Muscle layer of colon (tissue), 2 donors: ENCODE measurements at regions not wholly inside any gene's neighbourhood (a gene's known extent, or its start where the extent isn't known, plus 50 kb on each side); places are given as distances from the start of the nearest gene placed in this dataset.
"Not testable (repeated sequence)": the region's sequence is repeated elsewhere in the genome, so short reads cannot be mapped to it uniquely, and the experiment has no call there.

Source experiments
- H3K27ac ChIP-seq: one replicate; pipeline ENCODE4 v1.7.0; 2013; ENCODE audit warnings: low read depth, mild to moderate bottlenecking, low read length, moderate library complexity
- H3K27me3 ChIP-seq, 2 donors: one replicate each; pipeline ENCODE4 v1.7.0; 2013; ENCODE audit warnings: low read length in 2 of 2, mild to moderate bottlenecking in 2 of 2; ENCODE audit not compliant: insufficient read depth in 2 of 2, control insufficient read depth in 1 of 2
- H3K36me3 ChIP-seq: one replicate; pipeline ENCODE4 v1.7.0; 2013; ENCODE audit warnings: mild to moderate bottlenecking, low read length; ENCODE audit not compliant: insufficient read depth
- H3K4me1 ChIP-seq: one replicate; pipeline ENCODE4 v1.7.0; 2013; ENCODE audit warnings: mild to moderate bottlenecking, low read length; ENCODE audit not compliant: insufficient read depth
- H3K4me3 ChIP-seq, 2 donors: one replicate each; pipeline ENCODE4 v1.7.0; 2013; ENCODE audit warnings: low read length in 2 of 2, low read depth in 1 of 2, mild to moderate bottlenecking in 1 of 2, moderate library complexity in 1 of 2
- H3K9ac ChIP-seq: one replicate; pipeline ENCODE4 v1.7.0; 2013; ENCODE audit warnings: low read length
- H3K9me3 ChIP-seq: one replicate; pipeline ENCODE4 v1.7.0; 2013; ENCODE audit warnings: mild to moderate bottlenecking, low read length
- donor health status: abdominal sarcoma.
- donor health status: Adenocarcinoma of cecum.

DNA sequence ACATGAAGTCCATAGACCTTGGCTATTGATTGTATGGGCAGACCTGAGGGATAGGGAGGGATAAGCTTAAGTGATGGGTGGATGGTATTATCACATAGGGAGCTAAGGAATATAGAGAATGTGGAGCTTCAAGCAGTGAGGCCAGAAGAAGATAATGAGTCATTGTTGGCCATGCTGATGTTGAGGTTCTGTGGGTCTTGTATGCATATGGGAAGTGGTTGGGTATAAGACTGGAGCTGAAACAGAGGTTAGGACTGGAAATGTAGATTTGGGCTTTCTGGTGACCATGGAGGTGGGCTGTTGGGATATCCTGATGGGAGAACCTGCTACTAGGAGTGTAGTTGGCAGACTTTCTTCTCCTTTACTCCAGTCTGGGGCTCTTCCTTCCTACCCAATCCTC lies 73.7 kb upstream of the TSC22D1 start:
- Histone ChIP-seq H3K4me1 (no peaks in the 10 kb centered on the region), H3K4me3 (no peak overlapping the region), H3K9me3 (no peaks in the 10 kb centered on the region), H3K27ac (no peak overlapping the region), H3K9ac (no peak overlapping the region), H3K36me3 (no peaks in the 10 kb centered on the region), H3K27me3 (no peaks in the 10 kb centered on the region)

- H3K27ac ChIP-seq = no peak overlapping the region
- H3K9ac ChIP-seq = no peak overlapping the region
- no peaks in the 10 kb centered on the region for H3K36me3 ChIP-seq
These were observed 72.9 kb upstream of the TSC22D1 start for GRCh38 chr13:44649104-44649428.

GRCh38 chr13:44648392-44649103 lies 72.4 kb upstream of the TSC22D1 start:
- Histone ChIP-seq H3K9ac (no peak overlapping the region), H3K4me3 (no peak overlapping the region), H3K9me3 (no peaks in the 10 kb centered on the region), H3K36me3 (no peaks in the 10 kb centered on the region), H3K4me1 (no peaks in the 10 kb centered on the region), H3K27ac (no peak overlapping the region), H3K27me3 (no peaks in the 10 kb centered on the region)

More at GRCh38 chr13:44649104-44649428, 72.9 kb upstream of the TSC22D1 start:
- no peaks in the 10 kb centered on the region for H3K27me3 ChIP-seq
- no peaks in the 10 kb centered on the region for H3K9me3 ChIP-seq
- no peak overlapping the region for H3K4me3 ChIP-seq
- no peaks in the 10 kb centered on the region for H3K4me1 ChIP-seq

DNA sequence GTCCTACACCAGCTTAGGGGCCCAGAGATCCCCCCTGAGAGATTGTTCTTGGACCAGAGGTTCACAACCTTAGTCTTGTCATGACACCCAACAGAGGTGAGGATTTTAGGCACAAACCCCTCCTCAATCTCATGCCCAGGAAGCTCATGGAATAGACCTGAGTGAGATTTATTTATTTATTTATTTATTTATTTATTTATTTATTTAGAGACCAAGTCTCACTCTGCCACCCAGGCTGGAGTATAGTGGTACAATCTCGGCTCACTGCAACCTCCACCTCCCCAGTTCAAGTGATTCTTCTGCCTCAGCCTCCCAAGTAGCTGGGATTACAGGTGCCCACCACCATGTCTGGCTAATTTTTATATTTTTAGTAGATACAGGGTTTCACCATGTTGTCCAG lies 71.4 kb upstream of the TSC22D1 start:
- H3K4me1 ChIP-seq, H3K36me3 ChIP-seq, H3K27me3 ChIP-seq, H3K9me3 ChIP-seq, H3K9ac ChIP-seq, H3K27ac ChIP-seq, H3K4me3 ChIP-seq: not testable (repeated sequence)

DNA sequence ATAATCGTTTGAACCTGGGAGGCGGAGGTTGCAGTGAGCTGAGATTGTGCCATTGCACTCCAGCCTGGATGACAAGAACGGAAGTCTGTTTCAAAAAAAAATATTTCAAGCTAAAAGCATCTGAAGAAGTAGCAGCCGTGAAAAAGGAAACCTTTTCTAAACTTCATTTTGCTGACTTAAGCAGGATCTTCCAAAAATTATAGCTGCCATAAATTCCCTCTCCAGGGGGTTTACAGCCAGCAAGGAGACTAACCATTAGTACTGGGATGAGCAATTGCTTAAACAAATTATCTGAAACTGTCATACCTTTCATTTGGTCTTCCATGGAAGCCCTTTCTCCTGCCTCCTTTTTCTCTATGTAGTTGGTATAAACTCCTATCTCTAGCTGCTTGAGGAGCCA lies 69.9 kb upstream of the TSC22D1 start:
- H3K9me3 ChIP-seq = no peaks in the 10 kb centered on the region
- no peak overlapping the region for H3K9ac ChIP-seq
- H3K27me3 ChIP-seq = no peaks in the 10 kb centered on the region
- H3K27ac ChIP-seq = no peak overlapping the region
- no peak overlapping the region for H3K4me3 ChIP-seq
- no peaks in the 10 kb centered on the region for H3K36me3 ChIP-seq
- H3K4me1 ChIP-seq = no peaks in the 10 kb centered on the region

GRCh38 chr13:44643256-44643655 lies 67.1 kb upstream of the TSC22D1 start:
- Histone ChIP-seq H3K27ac (no peak overlapping the region), H3K4me1 (no peaks in the 10 kb centered on the region), H3K9ac (no peak overlapping the region), H3K36me3 (no peaks in the 10 kb centered on the region), H3K9me3 (no peaks in the 10 kb centered on the region), H3K4me3 (no peak overlapping the region), H3K27me3 (no peaks in the 10 kb centered on the region)

DNA sequence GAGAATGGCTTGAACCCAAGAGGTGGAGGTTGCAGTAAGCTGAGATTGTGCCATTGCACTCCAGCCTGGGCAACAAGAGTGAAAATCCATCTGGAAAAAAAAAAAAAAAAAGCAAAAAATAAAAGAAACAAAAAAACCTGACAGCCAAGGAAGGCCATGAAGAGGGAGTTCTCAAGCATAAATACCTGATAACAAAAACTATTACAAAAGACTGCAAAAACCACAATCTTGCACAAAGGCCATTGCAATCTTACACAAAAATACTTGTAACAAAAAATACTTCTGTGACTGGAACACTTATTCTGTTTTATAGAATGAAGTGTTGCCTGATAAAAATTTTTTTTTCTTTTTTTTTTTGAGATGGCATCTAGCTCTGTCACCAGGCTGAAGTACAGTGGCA lies 61.5 kb upstream of the TSC22D1 start:
- Histone ChIP-seq H3K9ac (no peak overlapping the region), H3K9me3 (no peaks in the 10 kb centered on the region), H3K27me3 (no peaks in the 10 kb centered on the region), H3K27ac (no peak overlapping the region), H3K4me3 (no peak overlapping the region), H3K4me1 (no peaks in the 10 kb centered on the region), H3K36me3 (no peaks in the 10 kb centered on the region)

DNA sequence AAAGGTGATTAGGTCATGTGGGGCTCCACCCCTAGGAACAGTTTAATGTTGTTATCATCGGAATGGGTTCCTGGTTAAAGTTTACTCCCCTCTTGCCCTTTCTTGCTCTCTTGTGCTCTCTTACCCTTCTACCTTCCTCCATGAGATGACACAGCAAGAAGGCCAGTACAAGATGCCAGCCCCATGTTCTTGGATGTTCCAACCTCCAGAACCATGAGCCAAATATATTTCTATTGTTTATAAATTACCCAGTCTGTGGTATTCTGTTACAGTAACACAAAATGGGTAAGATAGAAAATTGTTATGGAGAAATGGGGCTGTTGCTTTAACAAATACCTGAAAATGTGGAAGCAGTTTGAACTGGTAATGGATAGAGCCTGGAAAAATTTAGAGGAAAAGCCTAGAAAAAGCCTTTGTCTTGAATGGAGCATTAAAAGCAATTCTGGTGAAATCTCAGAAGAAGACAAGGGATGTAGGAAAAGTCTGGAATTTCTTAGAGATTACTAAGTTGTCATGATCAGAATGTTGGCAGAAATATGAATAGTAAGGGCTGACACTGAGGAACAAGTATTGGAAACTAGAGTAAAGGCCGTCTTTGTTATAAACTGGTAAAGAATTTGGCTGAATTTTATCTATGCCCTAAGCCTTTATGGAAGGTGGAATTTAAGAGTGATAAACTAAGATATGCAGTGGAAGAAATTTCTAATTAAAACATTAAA lies 53.5 kb upstream of the TSC22D1 start:
- H3K4me1 ChIP-seq = no peaks in the 10 kb centered on the region
- H3K27ac ChIP-seq = no peak overlapping the region
- no peaks in the 10 kb centered on the region for H3K9me3 ChIP-seq
- H3K4me3 ChIP-seq = no peak overlapping the region
- H3K27me3 ChIP-seq = no peaks in the 10 kb centered on the region
- no peak overlapping the region for H3K9ac ChIP-seq
- no peaks in the 10 kb centered on the region for H3K36me3 ChIP-seq

DNA sequence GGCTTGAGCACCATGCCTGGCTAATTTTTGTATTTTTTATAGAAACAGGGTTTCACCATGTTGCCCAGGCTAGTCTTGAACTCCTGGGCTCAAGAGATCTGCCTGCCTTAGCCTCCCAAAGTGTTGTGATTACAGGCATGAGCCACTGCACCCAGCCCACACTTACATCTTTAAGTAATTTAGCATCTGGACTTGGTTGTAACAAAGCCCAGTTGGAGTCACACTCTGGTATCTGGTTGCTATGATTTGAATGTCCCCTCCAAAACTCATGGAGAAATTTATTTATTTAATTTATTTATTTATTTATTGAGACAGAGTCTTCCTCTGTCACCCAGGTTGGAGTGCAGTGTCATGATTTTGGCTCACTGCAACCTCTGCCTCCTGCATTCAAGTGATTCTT lies 52.7 kb upstream of the TSC22D1 start:
- not testable (repeated sequence) for H3K36me3 ChIP-seq

GRCh38 chr13:44627441-44627840 lies 51.3 kb upstream of the TSC22D1 start:
- H3K4me1 ChIP-seq = no peaks in the 10 kb centered on the region
- no peaks in the 10 kb centered on the region for H3K36me3 ChIP-seq
- no peaks in the 10 kb centered on the region for H3K9me3 ChIP-seq
- no peak overlapping the region for H3K9ac ChIP-seq
- H3K27me3 ChIP-seq = no peaks in the 10 kb centered on the region
- H3K4me3 ChIP-seq = no peak overlapping the region
- no peak overlapping the region for H3K27ac ChIP-seq

More for the DNA sequence above, 52.7 kb upstream of the TSC22D1 start:
- not testable (repeated sequence) for H3K27ac ChIP-seq, H3K27me3 ChIP-seq, H3K4me3 ChIP-seq, H3K9me3 ChIP-seq, H3K9ac ChIP-seq, H3K4me1 ChIP-seq

- Histone ChIP-seq H3K9me3 (no peaks in the 10 kb centered on the region), H3K36me3 (no peaks in the 10 kb centered on the region), H3K27me3 (no peaks in the 10 kb centered on the region), H3K9ac (no peak overlapping the region), H3K4me1 (no peaks in the 10 kb centered on the region), H3K27ac (no peak overlapping the region), H3K4me3 (no peak overlapping the region)
These were observed 50.0 kb upstream of the TSC22D1 start for GRCh38 chr13:44626176-44626575.
